HG03159 (cell line): ENCODE measurements at regions not wholly inside any gene's neighbourhood (a gene's known extent, or its start where the extent isn't known, plus 50 kb on each side); places are given as distances from the start of the nearest gene placed in this dataset.

Experiments
- ATAC-seq: cut with Tn5 transposase; IDR thresholded peaks from one replicate; pipeline ENCODE4 v1.9.1; 2021; ENCODE audit warnings: mild to moderate bottlenecking, moderate library complexity; ENCODE audit not compliant: unreplicated experiment

DNA sequence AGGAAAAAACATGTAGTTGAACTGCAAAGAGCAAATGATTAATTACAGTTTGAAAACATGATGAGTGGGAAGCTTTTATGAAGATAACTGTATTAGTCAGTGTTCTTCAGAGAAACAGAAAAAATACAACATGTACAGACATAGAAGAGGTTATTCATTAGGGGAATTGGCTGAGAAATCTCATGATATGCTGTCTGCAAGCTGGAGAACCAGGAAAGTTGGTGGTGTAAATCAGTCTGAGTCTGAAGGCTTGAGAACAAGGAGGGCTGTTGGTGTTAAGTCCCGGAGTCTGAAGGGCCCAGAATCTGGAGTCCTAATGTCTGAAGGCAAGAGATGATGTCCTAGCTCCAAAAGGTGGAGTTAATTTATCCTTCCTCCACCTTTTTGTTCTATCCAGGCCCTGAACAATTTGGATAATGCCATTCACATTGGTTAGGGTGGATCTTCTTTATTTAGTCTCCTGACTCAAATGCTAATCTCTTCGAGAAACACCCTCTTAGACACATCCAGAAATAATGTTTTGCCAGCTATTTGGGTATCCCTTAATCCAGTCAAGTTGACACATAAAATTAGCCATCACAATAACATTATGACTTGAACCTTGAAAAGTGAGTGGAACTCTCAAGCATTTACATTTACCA, 672.9 kb upstream of the PTBP2 start:
- no peak for ATAC-seq

- no peak for ATAC-seq
Observed at GRCh38 chr1:96049759-96050409, 671.7 kb upstream of the PTBP2 start.

DNA sequence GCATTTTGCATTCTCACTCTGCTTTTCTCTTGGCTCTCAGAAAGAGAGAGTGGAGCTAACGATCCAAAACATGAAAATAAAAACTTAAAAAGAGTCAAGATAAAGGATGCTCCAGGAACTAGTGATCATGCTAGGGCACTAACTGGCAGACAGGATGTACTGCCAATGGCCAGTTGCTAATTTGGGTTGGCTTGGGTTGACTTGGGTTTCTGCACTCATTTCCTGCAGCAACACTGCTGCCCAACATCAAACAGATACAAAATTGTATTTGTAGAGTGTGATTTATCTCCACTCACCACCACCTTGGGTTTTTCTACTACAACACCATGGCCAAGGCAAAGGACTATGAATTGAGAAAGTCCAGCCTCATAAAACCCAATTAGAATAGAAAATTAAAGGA, 662.3 kb upstream of the PTBP2 start:
- no peak for ATAC-seq

GRCh38 chr1:96059736-96060135, 661.8 kb upstream of the PTBP2 start:
- no peak for ATAC-seq

DNA sequence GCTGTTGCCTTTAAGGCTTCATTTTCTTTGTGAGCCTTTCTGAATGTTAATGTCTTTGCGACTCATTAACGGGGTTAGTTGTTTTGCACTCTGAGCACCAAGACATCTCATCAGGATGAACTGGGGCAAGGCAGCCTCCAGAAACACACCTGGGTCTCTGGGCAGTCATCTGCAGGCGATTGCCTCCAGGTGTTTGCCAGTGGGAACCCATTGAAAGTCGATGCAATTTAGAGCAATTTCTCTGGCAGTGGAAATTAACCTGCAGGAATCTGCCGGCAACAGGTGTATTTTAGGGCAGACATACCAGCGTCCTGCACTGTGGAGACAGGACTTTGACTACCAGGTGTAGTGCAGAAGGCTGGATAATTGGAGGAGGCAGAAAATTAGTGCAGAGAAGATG, 661.0 kb upstream of the PTBP2 start:
- no peak for ATAC-seq

- no peak for ATAC-seq
Observed at GRCh38 chr1:96072021-96072420, 649.6 kb upstream of the PTBP2 start.

DNA sequence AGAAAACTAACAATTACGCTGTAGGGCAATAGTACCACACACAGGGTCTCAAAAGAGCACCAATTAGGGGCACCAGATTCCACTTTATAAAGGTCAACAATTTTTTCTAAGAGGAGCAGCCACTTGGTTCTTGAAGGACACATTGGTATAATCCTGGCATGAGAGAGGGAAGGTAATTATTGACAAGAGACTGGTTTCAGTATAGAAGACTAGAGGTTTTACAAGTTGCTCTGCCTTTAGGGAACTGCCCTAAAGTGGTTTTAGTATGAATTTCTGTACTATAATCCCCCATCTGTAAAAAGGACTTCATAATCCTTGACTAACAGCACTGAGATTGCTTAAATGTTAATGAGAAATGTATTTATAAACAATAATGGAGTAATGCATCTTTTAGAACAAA, 648.5 kb upstream of the PTBP2 start:
- ATAC-seq, result no peak

GRCh38 chr1:96074422-96074821, 647.2 kb upstream of the PTBP2 start:
- no peak for ATAC-seq

- no peak for ATAC-seq
Observed at GRCh38 chr1:96074876-96075577, 646.6 kb upstream of the PTBP2 start.

DNA sequence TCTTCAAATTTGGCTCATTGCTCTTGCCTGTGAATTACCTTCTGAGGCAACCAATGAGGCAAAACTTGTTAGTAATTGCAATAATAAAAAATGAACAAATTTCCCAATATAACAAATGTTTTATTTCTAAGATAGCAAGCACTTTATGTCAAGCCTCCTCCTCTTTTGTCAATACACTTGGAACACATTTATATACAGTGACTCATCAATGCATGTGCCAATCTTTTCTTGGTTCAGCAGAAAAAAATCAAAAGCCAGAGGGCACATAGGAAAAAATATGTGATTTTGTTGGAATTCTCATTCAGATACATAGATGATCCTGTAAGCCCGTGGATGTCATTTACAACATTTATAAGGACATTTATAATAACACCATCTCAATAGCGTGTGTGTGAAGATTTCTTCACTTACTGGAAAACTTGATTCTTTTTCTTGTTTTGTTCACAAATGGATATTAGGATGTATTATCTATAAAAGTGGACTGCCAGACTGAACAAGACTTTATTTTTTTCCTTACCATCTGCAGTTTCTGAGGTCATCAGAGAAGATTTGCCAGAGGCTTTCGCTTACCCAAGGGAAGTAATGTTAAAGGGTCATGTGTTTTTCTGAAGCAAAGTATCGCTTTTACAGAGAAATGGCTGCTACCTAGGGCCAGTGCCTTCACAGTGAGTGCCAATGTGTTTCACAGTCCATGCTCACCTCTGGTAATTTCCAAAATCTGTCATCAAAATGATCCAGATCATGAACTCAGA, 645.7 kb upstream of the PTBP2 start:
- no peak for ATAC-seq

GRCh38 chr1:96076589-96076988, 645.0 kb upstream of the PTBP2 start:
- no peak for ATAC-seq

GRCh38 chr1:96079581-96079980, 642.0 kb upstream of the PTBP2 start:
- ATAC-seq, result no peak

GRCh38 chr1:96080925-96081324, 640.7 kb upstream of the PTBP2 start:
- no peak for ATAC-seq

DNA sequence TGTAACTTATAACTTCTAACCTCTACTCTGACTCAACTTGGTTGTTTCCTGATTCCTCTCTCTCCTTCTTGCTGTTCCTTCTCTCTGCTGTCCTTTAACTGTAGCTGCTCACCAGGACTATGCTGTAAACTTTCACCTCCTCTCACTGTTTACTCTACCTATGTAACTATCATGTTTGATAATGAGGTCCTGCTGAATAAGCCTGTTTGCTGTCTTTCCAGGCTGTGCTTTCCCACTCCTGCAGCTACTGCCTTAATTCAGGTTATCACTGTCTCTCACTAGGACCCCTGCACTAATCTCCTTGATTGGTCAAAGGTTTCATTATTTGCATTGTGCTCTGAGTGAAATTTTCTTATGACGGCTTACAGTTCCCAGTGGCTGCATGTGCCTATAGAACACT, 633.9 kb upstream of the PTBP2 start:
- ATAC-seq, result no peak

DNA sequence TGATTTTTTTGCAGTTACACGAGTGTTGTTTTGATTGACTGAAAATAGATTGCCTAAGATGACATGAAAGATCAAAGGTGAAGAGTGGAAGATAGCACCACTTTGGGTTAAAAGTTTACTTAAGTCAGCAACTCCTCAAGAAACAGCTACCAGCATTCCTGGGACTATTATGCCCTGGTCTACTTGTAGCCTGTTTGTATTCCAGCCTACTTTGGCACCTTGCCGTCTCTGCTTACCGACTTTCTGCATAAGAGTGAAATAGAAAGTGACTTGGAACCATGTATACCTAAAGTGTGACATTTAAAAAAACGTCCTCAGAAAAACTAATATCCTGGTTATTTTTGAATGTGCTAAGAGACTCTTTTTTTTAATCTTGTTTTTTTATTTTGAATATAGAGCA, 631.5 kb upstream of the PTBP2 start:
- no peak for ATAC-seq

- ATAC-seq, result no peak
Observed at GRCh38 chr1:96095849-96096612, 625.6 kb upstream of the PTBP2 start.

DNA sequence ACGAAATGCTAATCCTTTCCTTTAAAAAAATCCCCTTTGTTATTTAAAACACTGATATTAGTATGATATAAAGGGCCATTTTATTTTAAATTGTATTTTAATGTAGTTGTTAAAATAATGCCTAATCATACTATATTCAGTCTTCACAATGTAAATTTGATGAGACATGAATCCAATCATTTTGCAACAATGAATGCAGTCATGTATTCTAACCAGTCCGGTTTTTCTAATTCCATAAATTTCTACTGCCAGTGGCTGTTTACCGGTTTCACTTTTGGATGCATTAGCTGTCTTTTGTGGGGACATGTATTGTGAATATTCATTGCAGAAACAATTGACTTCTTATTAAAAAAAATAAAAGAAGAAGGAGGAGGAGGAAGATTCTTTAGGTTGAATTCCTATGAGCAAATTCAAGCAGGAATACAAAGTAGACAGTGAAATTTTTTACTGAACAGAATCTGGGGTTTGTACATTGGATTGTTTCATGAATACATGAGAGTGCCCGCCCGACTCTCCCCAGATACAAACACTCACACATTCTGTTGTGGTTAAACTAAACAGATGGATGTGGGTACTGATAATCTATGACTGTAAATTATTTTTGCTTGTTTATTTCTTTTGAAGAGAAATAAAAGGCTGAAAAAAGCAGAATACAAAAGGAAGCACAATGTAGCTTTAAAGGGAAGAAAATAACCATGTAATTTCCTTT, 624.8 kb upstream of the PTBP2 start:
- no peak for ATAC-seq

DNA sequence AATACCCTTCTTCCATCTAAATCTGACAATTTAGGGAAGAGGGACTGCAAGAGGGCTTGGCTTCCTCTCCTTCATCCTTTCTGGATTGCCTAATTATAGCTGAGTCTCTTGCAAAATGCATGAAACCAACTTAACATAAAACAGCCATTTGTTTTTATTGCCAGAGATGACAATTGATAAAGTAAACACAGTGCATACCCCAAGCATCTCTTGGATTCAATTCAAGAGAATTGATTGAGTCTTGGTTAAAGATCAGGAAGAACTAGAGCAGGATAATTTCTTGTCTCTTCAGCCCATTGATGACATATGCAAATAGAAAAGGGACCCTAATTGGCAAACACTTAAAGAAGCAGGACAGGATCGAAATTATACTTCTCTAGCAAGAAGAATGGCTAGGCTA, 617.1 kb upstream of the PTBP2 start:
- ATAC-seq, result no peak

DNA sequence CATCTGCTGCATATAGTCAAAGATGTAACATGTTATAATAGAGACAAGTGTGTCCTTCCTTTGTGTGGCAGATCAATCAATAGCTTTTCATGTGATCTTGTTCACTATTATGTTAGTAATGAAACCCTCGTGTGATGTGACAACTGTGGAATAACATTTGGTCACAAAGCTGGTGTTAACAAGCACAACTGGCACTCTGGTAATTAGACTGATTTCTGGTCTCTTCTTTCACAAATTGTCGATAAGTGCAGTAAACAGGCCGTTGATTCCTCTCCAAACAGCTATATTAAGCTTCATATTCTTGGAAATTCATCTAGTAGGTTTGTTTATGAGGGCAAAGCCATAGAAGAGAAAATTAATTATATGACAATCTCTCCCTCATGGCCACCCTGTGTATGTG, 616.7 kb upstream of the PTBP2 start:
- ATAC-seq, result no peak

- no peak for ATAC-seq
Observed at GRCh38 chr1:96116731-96117130, 604.9 kb upstream of the PTBP2 start.
